ENCODE measurements at regions not wholly inside any gene's neighbourhood (a gene's known extent, or its start where the extent isn't known, plus 50 kb on each side); places are given as distances from the start of the nearest gene placed in this dataset.

DNA sequence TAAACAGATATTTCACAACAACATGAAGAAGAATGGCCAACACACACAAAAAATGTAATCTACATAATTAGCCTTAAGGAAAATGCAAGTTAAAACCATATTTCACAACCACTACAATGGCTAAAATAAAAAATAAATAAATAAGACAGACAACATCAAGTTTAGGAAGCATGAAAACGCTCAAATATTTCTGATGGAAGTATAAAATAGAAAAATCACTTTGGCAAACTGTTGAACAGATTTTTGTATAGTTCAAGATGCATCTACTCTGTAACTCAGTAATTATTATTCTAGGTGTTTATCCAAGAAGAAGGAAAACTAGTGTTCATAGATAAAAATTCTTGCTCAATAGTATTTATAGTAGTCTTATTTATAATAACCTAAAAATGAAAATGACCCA lies 1410.1 kb upstream of the ADGRB3 start:
- 51 to 65% (median 63%) methylated on average over 1 of the region's 1 CpG for WGBS, 3 donors
- TF ChIP-seq, protein P1, sequence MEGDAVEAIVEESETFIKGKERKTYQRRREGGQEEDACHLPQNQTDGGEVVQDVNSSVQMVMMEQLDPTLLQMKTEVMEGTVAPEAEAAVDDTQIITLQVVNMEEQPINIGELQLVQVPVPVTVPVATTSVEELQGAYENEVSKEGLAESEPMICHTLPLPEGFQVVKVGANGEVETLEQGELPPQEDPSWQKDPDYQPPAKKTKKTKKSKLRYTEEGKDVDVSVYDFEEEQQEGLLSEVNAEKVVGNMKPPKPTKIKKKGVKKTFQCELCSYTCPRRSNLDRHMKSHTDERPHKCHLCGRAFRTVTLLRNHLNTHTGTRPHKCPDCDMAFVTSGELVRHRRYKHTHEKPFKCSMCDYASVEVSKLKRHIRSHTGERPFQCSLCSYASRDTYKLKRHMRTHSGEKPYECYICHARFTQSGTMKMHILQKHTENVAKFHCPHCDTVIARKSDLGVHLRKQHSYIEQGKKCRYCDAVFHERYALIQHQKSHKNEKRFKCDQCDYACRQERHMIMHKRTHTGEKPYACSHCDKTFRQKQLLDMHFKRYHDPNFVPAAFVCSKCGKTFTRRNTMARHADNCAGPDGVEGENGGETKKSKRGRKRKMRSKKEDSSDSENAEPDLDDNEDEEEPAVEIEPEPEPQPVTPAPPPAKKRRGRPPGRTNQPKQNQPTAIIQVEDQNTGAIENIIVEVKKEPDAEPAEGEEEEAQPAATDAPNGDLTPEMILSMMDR (IDR thresholded peaks at IDR 0.05), result no peak

DNA sequence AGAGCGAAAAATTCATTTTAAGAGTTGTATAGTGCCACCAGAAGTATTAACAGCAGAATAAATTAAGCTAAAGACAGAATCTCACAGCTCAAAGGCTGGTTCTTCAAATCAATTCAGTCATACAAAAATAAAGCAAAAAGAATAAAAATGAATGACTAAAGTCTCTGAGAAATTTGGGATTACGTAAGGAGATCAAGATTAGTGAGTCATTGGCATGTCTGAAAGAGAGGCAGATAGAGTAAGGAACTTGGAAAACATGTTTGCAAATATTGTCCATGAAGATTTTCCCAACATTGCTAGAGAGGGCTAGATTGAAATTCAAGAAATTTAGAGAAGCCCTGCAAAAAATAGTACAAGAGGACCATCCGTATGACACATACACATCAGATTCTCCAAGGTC lies 1413.9 kb upstream of the ADGRB3 start:
- intact Hi-C loops (cut with DNase I), result no loop called here
- no peak overlapping the region for H3K27ac ChIP-seq
- H3K9me3 ChIP-seq, result no peaks in the 10 kb centered on the region
- H3K27me3 ChIP-seq (ENCODE audit: insufficient read depth in 3 of 3, low read length in 2 of 3), result no peaks in the 10 kb centered on the region
- H3K36me3 ChIP-seq (ENCODE audit: insufficient read depth in 1 of 2, low read depth in 1 of 2), result no peaks in the 10 kb centered on the region
- DNase-seq (no peak), ATAC-seq (no peak)
- no peaks in the 10 kb centered on the region for H3K4me1 ChIP-seq
- 69 to 78% (median 70%) methylated on average over 3 of the region's 3 CpGs for WGBS, 3 donors
- H3K4me3 ChIP-seq, result no peak overlapping the region
- TF ChIP-seq, protein P1 (IDR thresholded peaks at IDR 0.05), result no peak

More for the DNA sequence above, 1410.1 kb upstream of the ADGRB3 start:
- Histone ChIP-seq H3K4me3 (no peak overlapping the region), H3K9me3 (no peaks in the 10 kb centered on the region), H3K4me1 (no peaks in the 10 kb centered on the region), H3K27ac (no peak overlapping the region), H3K36me3 (ENCODE audit: insufficient read depth in 1 of 2, low read depth in 1 of 2) (no peaks in the 10 kb centered on the region), H3K27me3 (ENCODE audit: insufficient read depth in 3 of 3, low read length in 2 of 3) (no peaks in the 10 kb centered on the region)
- intact Hi-C loops (cut with DNase I), result no loop called here
- DNase-seq (no peak), ATAC-seq (no peak)

DNA sequence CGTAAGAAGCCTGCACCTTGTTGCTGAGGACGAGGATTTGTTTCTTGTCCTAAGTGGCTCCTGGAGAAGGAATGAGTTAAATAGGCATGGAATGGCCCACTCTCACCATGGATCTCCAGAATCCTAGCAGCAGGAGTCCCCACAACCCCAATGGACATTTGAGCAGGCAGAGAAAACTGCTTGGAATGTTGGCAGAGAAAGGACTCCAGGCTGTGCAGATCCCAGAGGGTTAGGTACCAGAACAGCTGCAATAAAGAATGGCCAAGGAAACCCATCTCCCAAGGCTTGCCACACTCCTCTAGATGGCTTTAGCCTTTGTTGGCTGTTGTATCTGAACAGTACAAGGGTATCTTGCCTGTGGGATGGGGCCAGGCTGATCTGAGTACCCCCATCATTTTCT lies 1415.7 kb upstream of the ADGRB3 start:
- Histone ChIP-seq H3K4me3 (no peak overlapping the region), H3K27me3 (ENCODE audit: insufficient read depth in 3 of 3, low read length in 2 of 3) (no peaks in the 10 kb centered on the region), H3K27ac (no peak overlapping the region), H3K9me3 (no peaks in the 10 kb centered on the region), H3K36me3 (ENCODE audit: insufficient read depth in 1 of 2, low read depth in 1 of 2) (no peaks in the 10 kb centered on the region), H3K4me1 (no peaks in the 10 kb centered on the region)
- TF ChIP-seq, protein P1 (IDR thresholded peaks at IDR 0.05), result no peak
- no peak for DNase-seq
- intact Hi-C loops (cut with DNase I), result no loop called here
- ATAC-seq, result no peak
- 39 to 50% (median 43%) methylated on average over 2 of the region's 2 CpGs for WGBS, 3 donors

DNA sequence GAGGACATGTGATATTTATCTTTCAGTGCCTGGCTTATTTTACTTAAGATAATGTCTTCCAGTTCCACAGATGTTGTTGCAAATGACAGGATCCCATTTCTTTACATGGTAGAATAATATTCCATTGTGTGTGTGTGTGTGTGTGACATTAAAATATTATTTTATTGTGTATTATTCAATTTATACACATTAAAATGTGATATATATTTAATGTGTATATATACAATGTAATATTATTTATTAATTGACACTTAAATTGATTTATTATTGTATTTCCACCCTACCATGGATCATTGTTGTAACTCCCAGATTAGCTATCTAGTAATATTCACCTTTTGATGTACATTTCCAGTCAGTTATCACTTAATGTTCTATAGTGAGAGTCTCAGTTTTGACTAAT lies 1422.5 kb upstream of the ADGRB3 start:
- H3K27me3 ChIP-seq (ENCODE audit: insufficient read depth in 3 of 3, low read length in 2 of 3), result no peaks in the 10 kb centered on the region
- ATAC-seq (no peak), DNase-seq (no peak)
- no peaks in the 10 kb centered on the region for H3K4me1 ChIP-seq
- H3K36me3 ChIP-seq (ENCODE audit: insufficient read depth in 1 of 2, low read depth in 1 of 2), result no peaks in the 10 kb centered on the region
- TF ChIP-seq, protein P1 (IDR thresholded peaks at IDR 0.05), result no peak
- intact Hi-C loops (cut with DNase I), result no loop called here
- no peak overlapping the region for H3K27ac ChIP-seq
- no peaks in the 10 kb centered on the region for H3K9me3 ChIP-seq
- H3K4me3 ChIP-seq, result no peak overlapping the region

DNA sequence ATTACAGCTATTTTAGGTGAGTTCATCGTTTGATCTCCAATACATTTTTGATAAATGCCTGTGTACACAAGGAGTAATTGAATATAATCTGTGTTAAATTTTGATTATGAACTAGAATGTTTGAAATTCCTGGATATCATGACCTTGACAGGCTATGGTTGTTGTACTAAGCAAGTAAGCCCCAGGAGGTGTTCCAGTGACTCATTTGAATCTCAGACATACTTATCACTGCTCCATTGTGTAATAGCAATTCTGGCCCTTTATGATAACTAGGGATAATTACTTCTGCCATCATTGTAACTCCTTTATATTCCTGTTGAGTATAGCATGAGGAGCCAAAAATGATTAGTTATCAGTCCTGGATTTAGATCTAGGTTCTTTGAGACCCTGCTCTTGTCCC lies 1424.6 kb upstream of the ADGRB3 start:
- Histone ChIP-seq H3K27me3 (ENCODE audit: insufficient read depth in 3 of 3, low read length in 2 of 3) (no peaks in the 10 kb centered on the region), H3K4me1 (no peaks in the 10 kb centered on the region), H3K9me3 (no peaks in the 10 kb centered on the region), H3K27ac (no peak overlapping the region), H3K4me3 (no peak overlapping the region), H3K36me3 (ENCODE audit: insufficient read depth in 1 of 2, low read depth in 1 of 2) (no peaks in the 10 kb centered on the region)
- 46 to 78% (median 50%) methylated on average over 1 of the region's 1 CpG for WGBS, 3 donors
- intact Hi-C loops (cut with DNase I), result no loop called here
- TF ChIP-seq, protein P1 (IDR thresholded peaks at IDR 0.05), result no peak
- DNase-seq, result no peak
- ATAC-seq, result no peak
